HG03159 (cell line): ENCODE measurements at regions not wholly inside any gene's neighbourhood (a gene's known extent, or its start where the extent isn't known, plus 50 kb on each side); places are given as distances from the start of the nearest gene placed in this dataset.

Experiments
- ATAC-seq: cut with Tn5 transposase; IDR thresholded peaks from one replicate; pipeline ENCODE4 v1.9.1; 2021; ENCODE audit warnings: mild to moderate bottlenecking, moderate library complexity; ENCODE audit not compliant: unreplicated experiment

GRCh38 chr2:236940916-236941520 is 144.7 kb upstream of the COPS8 start:
- ATAC-seq, result no peak

DNA sequence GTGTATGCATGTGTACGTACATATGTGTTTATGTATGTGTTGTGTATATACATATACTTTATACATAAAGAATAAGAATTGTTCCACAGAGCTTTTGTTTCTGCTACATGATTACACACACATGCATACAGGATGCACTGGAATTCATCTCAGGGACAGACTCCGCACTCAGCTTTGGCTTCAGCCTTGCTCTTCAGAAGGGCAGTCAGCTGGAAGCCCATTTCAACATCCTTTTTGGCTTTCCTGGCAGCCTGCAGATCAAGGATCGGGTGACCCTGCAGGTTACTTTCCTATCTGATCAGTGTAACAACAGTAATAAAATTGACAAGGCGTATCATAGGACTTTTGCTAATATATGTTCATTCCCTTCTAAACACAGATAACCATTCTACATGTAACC is 144.1 kb upstream of the COPS8 start:
- no peak for ATAC-seq

DNA sequence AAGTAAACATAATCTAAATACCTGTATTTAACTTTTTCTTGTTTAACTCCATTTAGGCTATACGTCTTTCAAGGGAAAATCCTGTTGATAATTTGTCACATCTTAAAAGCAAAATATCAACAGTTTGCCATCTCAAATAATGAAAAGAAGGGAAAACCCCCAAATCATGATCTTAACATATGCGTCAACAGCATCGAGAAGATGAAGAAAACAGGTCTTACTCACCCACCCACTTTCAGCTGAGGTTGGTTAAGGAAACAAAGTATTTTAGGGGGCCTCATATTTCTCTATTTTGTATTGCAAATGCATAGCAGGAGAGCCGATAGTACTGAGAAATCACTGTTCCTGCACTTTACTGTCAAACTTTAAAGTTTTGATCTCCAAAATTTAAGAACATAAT is 143.1 kb upstream of the COPS8 start:
- ATAC-seq, result no peak

DNA sequence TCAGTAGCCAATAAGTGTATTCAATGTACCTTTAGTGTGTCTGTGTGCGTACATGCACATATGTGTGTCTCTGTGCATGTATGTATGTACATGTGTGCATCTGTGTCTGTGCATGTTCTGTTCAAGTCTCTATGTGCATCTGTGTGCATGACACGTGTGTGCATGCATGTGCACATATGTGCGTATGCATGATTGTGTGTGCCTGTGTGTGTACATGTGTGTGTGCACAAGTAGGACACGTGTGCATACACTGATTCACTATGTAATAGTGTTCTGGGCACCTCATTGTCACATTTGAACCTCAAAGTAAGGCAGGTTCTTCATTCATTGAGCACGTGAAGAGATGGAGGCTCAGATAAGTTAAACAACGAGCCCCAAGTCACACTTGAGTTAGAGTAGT is 142.6 kb upstream of the COPS8 start:
- ATAC-seq, result no peak

- ATAC-seq, result no peak
These were observed 141.7 kb upstream of the COPS8 start for GRCh38 chr2:236943841-236944513.

DNA sequence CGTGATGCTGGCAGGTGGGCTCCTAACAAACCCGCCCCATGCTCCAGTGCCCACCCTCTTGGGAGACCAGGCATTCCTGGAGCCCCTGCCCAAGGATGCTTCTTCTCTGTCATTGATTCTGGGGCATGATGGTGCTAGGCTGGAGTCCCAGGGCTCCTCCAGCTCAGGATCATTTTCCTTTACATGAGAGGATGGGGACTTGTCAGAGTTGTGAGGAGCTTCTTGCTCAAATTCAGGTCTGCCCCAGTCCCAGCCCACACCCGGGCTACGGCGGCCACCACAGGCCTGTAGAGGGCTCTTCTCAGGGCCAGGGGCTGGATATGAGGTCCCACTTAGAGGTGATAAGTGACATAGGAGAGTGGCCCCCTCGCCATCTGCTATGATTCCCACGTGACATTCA is 141.1 kb upstream of the COPS8 start:
- no peak for ATAC-seq

GRCh38 chr2:236945431-236946016 is 140.2 kb upstream of the COPS8 start:
- no peak for ATAC-seq

- ATAC-seq, result no peak
These were observed 138.8 kb upstream of the COPS8 start for GRCh38 chr2:236946871-236947270.

DNA sequence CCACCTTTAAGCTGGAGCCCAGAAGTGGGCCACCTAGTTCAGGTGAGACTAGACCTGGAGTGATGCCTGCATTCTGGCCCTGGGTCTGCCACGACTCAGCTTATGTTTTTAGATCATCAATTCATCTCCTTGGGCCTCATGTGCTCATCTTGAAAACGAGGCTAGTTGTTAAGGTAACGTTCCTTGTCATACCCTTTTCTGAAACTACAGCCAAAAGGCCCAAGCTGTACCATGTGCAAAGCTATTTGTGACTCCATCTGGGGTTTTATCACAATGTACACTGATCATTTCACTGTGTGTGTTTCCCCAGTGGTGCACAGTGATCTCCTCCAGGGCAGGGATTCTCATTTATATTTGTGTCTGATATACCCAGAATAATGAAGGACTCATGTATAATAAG is 138.4 kb upstream of the COPS8 start:
- no peak for ATAC-seq

DNA sequence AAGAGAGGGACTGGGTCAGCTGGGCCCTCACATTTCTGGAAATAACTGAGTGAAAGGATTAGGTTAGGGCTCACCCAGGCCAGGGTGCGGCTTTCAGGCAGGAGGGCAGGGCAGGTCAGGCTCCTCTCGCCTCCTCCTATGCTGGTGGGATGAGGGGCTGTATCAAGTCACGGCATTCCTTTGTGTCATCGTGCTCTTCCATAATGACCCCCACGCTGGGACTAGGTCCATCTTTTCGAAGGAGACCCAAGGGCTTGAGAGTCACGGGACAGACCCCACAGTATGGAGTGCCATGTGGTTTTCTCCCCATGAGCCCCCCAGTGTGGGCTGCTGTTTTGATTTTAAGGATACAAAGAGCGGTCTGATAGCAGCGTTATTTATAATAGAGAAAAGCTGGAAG is 137.8 kb upstream of the COPS8 start:
- no peak for ATAC-seq

GRCh38 chr2:236949089-236949905 is 136.4 kb upstream of the COPS8 start:
- no peak for ATAC-seq

DNA sequence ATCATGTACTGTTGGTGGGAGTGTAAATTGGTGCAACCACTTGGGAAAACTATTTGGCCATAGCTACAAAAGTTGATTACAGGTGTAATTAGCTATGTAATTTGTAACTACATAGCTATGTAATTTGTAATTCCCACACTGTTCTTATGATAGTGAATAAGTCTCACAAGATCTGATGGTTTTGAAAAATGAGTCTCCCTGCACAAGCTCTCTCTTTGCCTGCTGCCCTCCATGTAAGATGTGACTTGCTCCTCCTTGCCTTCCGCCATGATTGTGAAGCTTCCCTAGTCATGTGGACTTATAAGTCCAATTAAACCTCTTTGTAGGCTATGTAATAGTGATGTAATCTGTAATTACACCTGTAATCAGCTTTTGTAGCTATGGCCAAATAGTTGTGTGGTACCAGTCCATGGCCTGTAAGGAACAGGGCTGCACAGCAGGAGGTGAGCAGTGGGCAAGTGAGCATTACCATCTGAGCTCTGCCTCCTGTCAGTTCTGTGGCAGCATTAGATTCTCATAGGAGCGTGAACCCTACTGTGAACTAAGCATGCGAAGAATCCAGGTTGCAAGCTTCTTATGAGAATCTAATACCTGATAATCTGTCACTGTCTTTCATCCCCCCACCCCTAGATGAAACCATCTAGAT is 133.7 kb upstream of the COPS8 start:
- no peak for ATAC-seq

GRCh38 chr2:236954641-236955040 is 131.0 kb upstream of the COPS8 start:
- no peak for ATAC-seq

DNA sequence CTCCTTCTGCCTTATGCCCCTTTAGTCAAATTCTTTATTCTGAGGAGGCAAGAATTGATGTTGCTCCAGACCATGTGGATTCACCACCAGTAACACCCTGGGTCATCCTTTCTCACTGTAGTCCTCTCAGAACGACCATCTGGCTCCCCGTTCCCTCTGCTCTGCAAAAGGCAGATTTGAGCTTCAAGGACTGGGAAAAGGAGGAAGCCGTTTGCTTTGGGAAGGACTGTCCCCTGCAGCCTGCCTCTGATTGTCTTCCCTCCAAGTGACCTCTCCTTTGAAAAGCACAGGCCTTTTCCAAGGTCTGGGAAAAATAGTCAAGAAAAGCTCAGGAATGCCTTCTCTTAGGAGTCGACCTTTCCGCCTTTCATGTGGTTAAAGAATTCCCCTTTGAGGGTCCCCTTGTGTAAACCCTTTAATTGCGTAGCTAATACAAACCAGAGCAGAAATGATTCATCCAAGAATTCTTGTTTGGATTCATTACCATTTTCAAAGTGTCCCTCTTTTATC is 130.1 kb upstream of the COPS8 start:
- no peak for ATAC-seq

DNA sequence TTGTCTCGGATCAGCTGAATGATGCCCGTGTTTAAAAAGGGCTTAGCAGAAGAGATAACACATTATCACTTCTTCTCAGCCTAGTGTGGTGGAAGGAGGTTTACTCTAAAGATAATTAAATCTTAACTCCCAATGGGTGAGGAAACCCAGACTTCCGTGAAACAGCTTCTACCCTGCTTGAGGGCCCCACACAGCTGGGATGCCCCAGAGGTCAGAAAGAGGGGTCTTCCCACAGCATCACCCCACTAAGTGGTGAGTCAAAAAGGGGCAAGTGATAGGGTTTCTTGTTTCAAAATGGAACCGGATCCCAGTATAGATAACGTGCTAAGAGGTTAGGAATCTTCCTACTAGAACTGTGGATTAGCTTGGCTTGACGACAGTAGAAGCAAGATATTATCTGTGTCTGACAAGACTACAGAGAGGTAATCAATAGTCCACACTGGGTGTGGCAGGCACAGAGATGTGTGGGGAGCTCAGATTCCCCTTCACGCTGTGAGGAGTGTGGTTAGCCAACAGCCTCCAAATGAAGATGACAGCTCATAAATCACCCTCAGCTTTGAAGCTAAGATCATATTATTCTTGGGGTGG is 129.6 kb upstream of the COPS8 start:
- ATAC-seq, result no peak

- ATAC-seq, result no peak
These were observed 129.0 kb upstream of the COPS8 start for GRCh38 chr2:236956641-236957040.

DNA sequence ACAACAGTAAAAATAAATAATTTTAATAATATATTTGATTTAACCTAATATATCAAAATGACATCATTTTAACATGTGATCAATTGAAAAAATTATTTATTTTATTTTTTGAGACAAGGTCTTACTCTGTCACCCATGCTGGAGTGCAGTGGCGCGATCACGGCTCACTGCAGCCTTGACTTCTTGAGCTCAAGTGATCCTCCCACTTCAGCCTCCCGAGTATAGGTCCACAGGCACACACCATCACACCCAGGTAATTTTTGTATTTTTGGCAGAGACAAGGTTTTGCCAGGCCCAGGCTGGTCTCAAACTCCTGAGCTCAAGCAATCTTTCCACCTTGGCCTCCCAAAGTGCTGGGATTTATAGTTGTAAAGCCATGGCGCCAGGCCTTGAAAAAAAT is 126.7 kb upstream of the COPS8 start:
- ATAC-seq, result no peak

DNA sequence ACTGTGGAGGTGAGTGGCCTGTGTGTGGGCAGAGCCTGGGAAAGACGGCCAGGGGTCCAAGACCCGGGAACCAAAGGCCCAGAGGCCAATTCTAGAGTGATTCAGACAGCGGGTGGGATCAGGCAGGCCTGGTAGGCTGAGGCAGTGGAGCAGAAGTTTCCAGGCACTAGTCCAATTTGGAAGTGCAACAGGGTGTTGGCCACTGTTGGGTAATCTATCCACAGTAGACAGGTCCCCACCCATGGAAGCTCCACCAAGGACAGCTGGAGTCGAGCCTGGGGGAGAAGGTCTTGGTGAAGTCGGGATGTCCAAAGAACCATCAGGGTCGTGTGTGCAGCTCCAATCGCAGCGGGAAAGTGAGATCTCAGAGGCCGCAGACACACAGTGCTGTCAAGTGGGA is 125.8 kb upstream of the COPS8 start:
- ATAC-seq, result no peak

DNA sequence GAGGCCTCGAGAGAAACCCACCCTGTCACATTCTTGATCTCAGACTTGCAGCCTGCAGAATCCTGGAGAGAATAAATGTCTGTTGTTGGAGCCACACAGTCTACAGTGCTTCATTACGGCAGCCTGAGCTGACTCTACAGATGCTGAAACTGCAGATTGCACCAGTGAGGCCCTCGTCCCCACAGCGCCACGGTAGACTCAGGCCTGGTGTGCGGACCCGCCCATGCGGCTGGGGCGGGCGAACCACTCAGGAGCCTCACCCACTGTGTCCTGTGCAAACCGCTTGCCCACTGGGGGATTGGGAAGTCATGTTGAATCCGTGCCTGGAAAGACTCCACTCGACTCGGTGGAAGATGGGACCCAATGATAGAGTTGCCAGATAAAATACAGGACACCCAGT is 125.2 kb upstream of the COPS8 start:
- ATAC-seq, result no peak

DNA sequence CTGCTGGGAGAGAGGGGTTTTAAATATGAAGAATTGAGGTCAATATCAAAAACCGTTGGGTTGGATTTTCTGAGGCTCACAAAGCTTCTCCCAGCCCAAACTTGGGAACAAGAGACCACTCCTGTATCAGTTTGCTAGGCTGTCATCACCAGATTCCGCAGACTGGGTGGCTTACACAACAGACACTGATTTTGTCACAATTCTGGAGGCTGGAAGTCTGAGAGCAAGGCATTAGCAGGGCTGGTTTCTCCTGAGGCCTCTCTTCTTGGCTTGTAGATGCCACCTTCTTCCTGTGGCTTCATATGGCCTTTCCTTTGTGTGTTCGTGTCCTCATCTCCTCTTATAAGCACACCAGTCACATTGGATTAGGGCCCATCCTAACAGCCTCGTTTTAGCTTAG is 122.9 kb upstream of the COPS8 start:
- ATAC-seq, result no peak
